ENCODE measurements at regions not wholly inside any gene's neighbourhood (a gene's known extent, or its start where the extent isn't known, plus 50 kb on each side); places are given as distances from the start of the nearest gene placed in this dataset.

DNA sequence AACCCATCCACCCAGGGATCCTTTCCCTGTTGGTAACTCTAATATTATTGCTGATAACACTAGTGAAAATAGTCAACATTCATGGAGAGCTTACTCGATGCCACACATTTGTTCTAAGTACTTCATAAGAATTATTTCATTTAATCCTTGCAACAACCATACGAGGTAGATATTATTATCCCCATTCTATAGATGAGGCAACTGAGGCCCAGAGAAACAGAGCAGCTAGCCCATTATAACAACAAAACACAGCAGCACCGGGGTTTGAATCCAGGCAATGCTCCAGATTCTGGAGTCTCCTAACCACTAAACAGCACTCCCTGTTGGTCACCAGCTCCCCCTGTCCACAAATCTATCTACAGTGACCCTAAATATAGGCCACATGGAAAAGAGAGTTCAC lies 90.4 kb upstream of the PKDCC start:
- H3K27me3 Mint-ChIP-seq (ENCODE audit: low read depth, unreplicated experiment), result peaks cover 20% of the 10 kb centered on the region
- no peak overlapping the region for H3K4me3 Mint-ChIP-seq (ENCODE audit: unreplicated experiment)
- no peak overlapping the region for H3K27ac Mint-ChIP-seq (ENCODE audit: unreplicated experiment)
- H3K27ac ChIP-seq (ENCODE audit: low read depth, low read length), result no peak overlapping the region
- no peak overlapping the region for H3K4me3 ChIP-seq (ENCODE audit: insufficient read depth, low read depth, low read length)
- peaks cover 9% of the 10 kb centered on the region for H3K4me1 ChIP-seq (ENCODE audit: insufficient read depth, low read length)
- H3K9me3 ChIP-seq (ENCODE audit: insufficient read depth, low read depth, low read length), result no peaks in the 10 kb centered on the region
- peaks cover 6% of the 10 kb centered on the region for H3K27me3 ChIP-seq (ENCODE audit: insufficient read depth, low read length)
- no peaks in the 10 kb centered on the region for H3K36me3 ChIP-seq (ENCODE audit: insufficient read depth, low read length)
- FAIRE-seq (no peak), DNase-seq (ENCODE audit: low read depth) (no peak)
- no peaks in the 10 kb centered on the region for H3K79me2 ChIP-seq (ENCODE audit: insufficient read depth, low read length)
- TF ChIP-seq, protein P1, sequence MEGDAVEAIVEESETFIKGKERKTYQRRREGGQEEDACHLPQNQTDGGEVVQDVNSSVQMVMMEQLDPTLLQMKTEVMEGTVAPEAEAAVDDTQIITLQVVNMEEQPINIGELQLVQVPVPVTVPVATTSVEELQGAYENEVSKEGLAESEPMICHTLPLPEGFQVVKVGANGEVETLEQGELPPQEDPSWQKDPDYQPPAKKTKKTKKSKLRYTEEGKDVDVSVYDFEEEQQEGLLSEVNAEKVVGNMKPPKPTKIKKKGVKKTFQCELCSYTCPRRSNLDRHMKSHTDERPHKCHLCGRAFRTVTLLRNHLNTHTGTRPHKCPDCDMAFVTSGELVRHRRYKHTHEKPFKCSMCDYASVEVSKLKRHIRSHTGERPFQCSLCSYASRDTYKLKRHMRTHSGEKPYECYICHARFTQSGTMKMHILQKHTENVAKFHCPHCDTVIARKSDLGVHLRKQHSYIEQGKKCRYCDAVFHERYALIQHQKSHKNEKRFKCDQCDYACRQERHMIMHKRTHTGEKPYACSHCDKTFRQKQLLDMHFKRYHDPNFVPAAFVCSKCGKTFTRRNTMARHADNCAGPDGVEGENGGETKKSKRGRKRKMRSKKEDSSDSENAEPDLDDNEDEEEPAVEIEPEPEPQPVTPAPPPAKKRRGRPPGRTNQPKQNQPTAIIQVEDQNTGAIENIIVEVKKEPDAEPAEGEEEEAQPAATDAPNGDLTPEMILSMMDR (IDR thresholded peaks at IDR 0.05; ENCODE audit: insufficient read depth, low read depth, low read length), result no peak
- no peak for TF ChIP-seq EZH2 (IDR thresholded peaks at IDR 0.05; ENCODE audit: insufficient read depth, low read length)
- no peak overlapping the region for H3K4me2 ChIP-seq (ENCODE audit: low read length)
- peaks cover 1% of the 10 kb centered on the region for H3K36me3 Mint-ChIP-seq (ENCODE audit: low read depth, unreplicated experiment)
- H3K9me3 Mint-ChIP-seq (ENCODE audit: unreplicated experiment), result peaks cover 2% of the 10 kb centered on the region
- H3K9ac ChIP-seq (ENCODE audit: low read length), result no peak overlapping the region
- no peak overlapping the region for H2AFZ ChIP-seq (ENCODE audit: low read depth, low read length)
- H4K20me1 ChIP-seq (ENCODE audit: insufficient read depth, low read length), result no peaks in the 10 kb centered on the region
- H3K4me1 Mint-ChIP-seq (ENCODE audit: low read depth, unreplicated experiment), result peaks cover 7% of the 10 kb centered on the region

DNA sequence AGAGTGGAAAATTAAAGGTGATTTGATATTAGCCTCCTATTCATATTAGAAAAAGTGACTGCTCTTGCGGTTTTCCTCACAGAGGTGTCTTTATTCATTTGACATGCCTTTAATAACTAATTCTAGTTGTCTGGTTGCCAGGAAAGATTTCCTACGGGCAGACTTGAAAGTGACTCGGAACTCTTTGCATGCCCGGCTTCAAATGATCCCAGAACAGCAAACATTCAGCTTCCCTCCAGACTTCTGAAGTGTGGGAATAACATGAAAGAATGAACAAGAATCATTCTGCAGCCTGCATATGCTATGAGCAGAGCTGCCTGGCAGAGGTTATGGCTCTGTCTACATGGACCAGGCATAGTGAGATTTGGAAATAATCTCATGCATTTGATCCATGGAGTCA lies 89.6 kb upstream of the PKDCC start:
- no peaks in the 10 kb centered on the region for H3K9me3 ChIP-seq (ENCODE audit: insufficient read depth, low read depth, low read length)
- H3K4me1 ChIP-seq (ENCODE audit: insufficient read depth, low read length), result peaks cover 9% of the 10 kb centered on the region
- H3K27ac Mint-ChIP-seq (ENCODE audit: unreplicated experiment), result no peak overlapping the region

DNA sequence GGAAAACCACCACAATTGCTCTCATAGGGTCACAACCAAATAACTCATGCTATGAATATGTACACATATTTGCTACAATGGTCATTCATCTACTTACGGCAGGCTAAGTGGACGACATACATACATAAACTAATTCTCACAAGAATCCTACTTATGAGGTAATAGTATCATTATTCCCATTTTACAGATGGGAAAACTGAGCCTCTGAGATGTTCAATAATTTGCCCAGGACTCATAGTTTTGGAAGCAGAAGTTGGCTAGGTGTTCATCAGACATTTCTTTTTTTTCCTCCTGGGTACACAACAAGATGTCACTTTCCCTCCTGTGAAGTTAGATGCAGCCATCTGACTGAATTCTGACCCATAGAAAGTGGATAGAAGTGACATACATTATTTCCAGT lies 89.0 kb upstream of the PKDCC start:
- H3K27ac ChIP-seq (ENCODE audit: low read depth, low read length), result no peak overlapping the region
- no peaks in the 10 kb centered on the region for H3K79me2 ChIP-seq (ENCODE audit: insufficient read depth, low read length)
- H3K4me2 ChIP-seq (ENCODE audit: low read length), result no peak overlapping the region
- H3K9ac ChIP-seq (ENCODE audit: low read length), result no peak overlapping the region
- DNase-seq (ENCODE audit: low read depth) (peak; percentile 38), FAIRE-seq (no peak)
- H3K36me3 Mint-ChIP-seq (ENCODE audit: low read depth, unreplicated experiment), result peaks cover 1% of the 10 kb centered on the region
- TF ChIP-seq, protein P1 (IDR thresholded peaks at IDR 0.05; ENCODE audit: insufficient read depth, low read depth, low read length), result no peak
- no peak for TF ChIP-seq EZH2 (IDR thresholded peaks at IDR 0.05; ENCODE audit: insufficient read depth, low read length)
- H3K4me1 ChIP-seq (ENCODE audit: insufficient read depth, low read length), result peaks cover 3% of the 10 kb centered on the region
- H3K36me3 ChIP-seq (ENCODE audit: insufficient read depth, low read length), result no peaks in the 10 kb centered on the region
- no peak overlapping the region for H2AFZ ChIP-seq (ENCODE audit: low read depth, low read length)
- no peaks in the 10 kb centered on the region for H3K9me3 ChIP-seq (ENCODE audit: insufficient read depth, low read depth, low read length)
- H3K27me3 ChIP-seq (ENCODE audit: insufficient read depth, low read length), result peaks cover 6% of the 10 kb centered on the region
- peaks cover 4% of the 10 kb centered on the region for H3K4me1 Mint-ChIP-seq (ENCODE audit: low read depth, unreplicated experiment)
- H3K27ac Mint-ChIP-seq (ENCODE audit: unreplicated experiment), result no peak overlapping the region
- peaks cover 2% of the 10 kb centered on the region for H3K9me3 Mint-ChIP-seq (ENCODE audit: unreplicated experiment)
- no peak overlapping the region for H3K4me3 Mint-ChIP-seq (ENCODE audit: unreplicated experiment)
- H4K20me1 ChIP-seq (ENCODE audit: insufficient read depth, low read length), result no peaks in the 10 kb centered on the region
- H3K27me3 Mint-ChIP-seq (ENCODE audit: low read depth, unreplicated experiment), result peaks cover 19% of the 10 kb centered on the region
- no peak overlapping the region for H3K4me3 ChIP-seq (ENCODE audit: insufficient read depth, low read depth, low read length)

More for the DNA sequence above, 89.6 kb upstream of the PKDCC start:
- Mint-ChIP-seq H3K27me3 (ENCODE audit: low read depth, unreplicated experiment) (peaks cover 21% of the 10 kb centered on the region), H3K4me3 (ENCODE audit: unreplicated experiment) (no peak overlapping the region), H3K9me3 (ENCODE audit: unreplicated experiment) (peaks cover 2% of the 10 kb centered on the region), H3K36me3 (ENCODE audit: low read depth, unreplicated experiment) (peaks cover 1% of the 10 kb centered on the region), H3K4me1 (ENCODE audit: low read depth, unreplicated experiment) (peaks cover 7% of the 10 kb centered on the region)
- DNase-seq (ENCODE audit: low read depth), result no peak
- peaks cover 6% of the 10 kb centered on the region for H3K27me3 ChIP-seq (ENCODE audit: insufficient read depth, low read length)
- H3K4me2 ChIP-seq (ENCODE audit: low read length), result no peak overlapping the region
- no peaks in the 10 kb centered on the region for H3K79me2 ChIP-seq (ENCODE audit: insufficient read depth, low read length)
- no peak for FAIRE-seq
- no peak overlapping the region for H3K27ac ChIP-seq (ENCODE audit: low read depth, low read length)
- H3K36me3 ChIP-seq (ENCODE audit: insufficient read depth, low read length), result no peaks in the 10 kb centered on the region
- H3K9ac ChIP-seq (ENCODE audit: low read length), result no peak overlapping the region
- no peak overlapping the region for H3K4me3 ChIP-seq (ENCODE audit: insufficient read depth, low read depth, low read length)
- TF ChIP-seq, protein P1 (IDR thresholded peaks at IDR 0.05; ENCODE audit: insufficient read depth, low read depth, low read length), result no peak
- no peak for TF ChIP-seq EZH2 (IDR thresholded peaks at IDR 0.05; ENCODE audit: insufficient read depth, low read length)
- H4K20me1 ChIP-seq (ENCODE audit: insufficient read depth, low read length), result no peaks in the 10 kb centered on the region
- H2AFZ ChIP-seq (ENCODE audit: low read depth, low read length), result no peak overlapping the region

All from astrocyte (in vitro differentiated cells and primary cell).